ENCODE measurements at regions not wholly inside any gene's neighbourhood (a gene's known extent, or its start where the extent isn't known, plus 50 kb on each side); places are given as distances from the start of the nearest gene placed in this dataset.

GRCh38 chr14:42683707-42684106 lies 1077.0 kb downstream of the LRFN5 start:
- no peak overlapping the region for H4K91ac ChIP-seq (ENCODE audit: low read depth, low read length)
- no peak overlapping the region for H2AFZ ChIP-seq (ENCODE audit: insufficient read depth, low read length, poor library complexity)
- no peak overlapping the region for H3K27ac ChIP-seq (ENCODE audit: low read depth, low read length)
- H3K18ac ChIP-seq (ENCODE audit: low read length): no peak overlapping the region
- H3K9ac ChIP-seq (ENCODE audit: low read length): no peak overlapping the region
- H3K23ac ChIP-seq (ENCODE audit: low read length): no peak overlapping the region
- H3K79me2 ChIP-seq (ENCODE audit: control insufficient read depth, insufficient read depth, low read length, poor library complexity): no peaks in the 10 kb centered on the region
- H3K9me3 ChIP-seq (ENCODE audit: insufficient read depth, low read depth, low read length): no peaks in the 10 kb centered on the region
- H3K4ac ChIP-seq (ENCODE audit: low read depth, low read length): no peak overlapping the region
- H2BK12ac ChIP-seq (ENCODE audit: low read length): no peak overlapping the region
- no peak overlapping the region for H2BK5ac ChIP-seq (ENCODE audit: low read depth, low read length, poor library complexity)
- H2AK5ac ChIP-seq (ENCODE audit: low read length): no peak overlapping the region
- WGBS (ENCODE audit: extremely low coverage, insufficient coverage, insufficient read length): no CpG with 5 or more reads among the region's 2 CpGs
- H3K4me1 ChIP-seq (ENCODE audit: control insufficient read depth in 1 of 2, insufficient read depth in 2 of 2, low read length in 2 of 2): no peaks in the 10 kb centered on the region
- DNase-seq: no peak
- no peak overlapping the region for H4K12ac ChIP-seq (ENCODE audit: low read depth, low read length)
- no peak overlapping the region for H3K14ac ChIP-seq (ENCODE audit: low read length)
- H3K79me1 ChIP-seq (ENCODE audit: low read length): no peaks in the 10 kb centered on the region
- H3K4me3 ChIP-seq (ENCODE audit: low read depth, low read length): no peak overlapping the region
- no peak overlapping the region for H2BK120ac ChIP-seq (ENCODE audit: insufficient read depth, low read length, poor library complexity)
- H3K36me3 ChIP-seq (ENCODE audit: control insufficient read depth in 1 of 2, insufficient read depth in 2 of 2, low read length in 2 of 2): no peaks in the 10 kb centered on the region
- H4K8ac ChIP-seq (ENCODE audit: low read depth, low read length): no peak overlapping the region
- H3K4me2 ChIP-seq (ENCODE audit: low read length): no peak overlapping the region
- H3K27me3 ChIP-seq (ENCODE audit: insufficient read depth, low read length): no peaks in the 10 kb centered on the region

DNA sequence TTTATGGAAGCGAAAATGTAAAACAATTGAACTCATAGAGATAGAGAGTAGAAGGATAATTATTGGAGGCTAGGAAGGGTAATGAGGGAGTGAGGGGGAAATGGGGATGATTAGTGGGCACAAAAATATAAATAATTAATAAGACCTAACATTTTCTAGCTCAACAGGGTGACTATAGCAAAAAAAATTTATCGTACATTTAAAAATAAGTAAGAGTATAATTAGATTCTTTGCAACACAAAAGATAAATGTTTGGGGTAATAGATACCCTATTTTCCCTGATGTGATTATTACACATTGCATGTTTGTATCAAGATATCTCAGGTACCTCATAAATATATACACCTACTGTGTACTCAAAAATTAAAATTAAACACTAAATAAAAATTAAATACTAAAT lies 1070.0 kb downstream of the LRFN5 start:
- no peak overlapping the region for H3K23ac ChIP-seq (ENCODE audit: low read length)
- H3K79me1 ChIP-seq (ENCODE audit: low read length): no peaks in the 10 kb centered on the region
- H2AFZ ChIP-seq (ENCODE audit: insufficient read depth, low read length, poor library complexity): no peak overlapping the region
- H3K4ac ChIP-seq (ENCODE audit: low read depth, low read length): no peak overlapping the region
- no peak overlapping the region for H2BK5ac ChIP-seq (ENCODE audit: low read depth, low read length, poor library complexity)
- H3K9me3 ChIP-seq (ENCODE audit: insufficient read depth, low read depth, low read length): no peaks in the 10 kb centered on the region
- no peaks in the 10 kb centered on the region for H3K4me1 ChIP-seq (ENCODE audit: control insufficient read depth in 1 of 2, insufficient read depth in 2 of 2, low read length in 2 of 2)
- H3K4me3 ChIP-seq (ENCODE audit: low read depth, low read length): no peak overlapping the region
- WGBS (ENCODE audit: extremely low coverage, insufficient coverage, insufficient read length): no CpG with 5 or more reads among the region's 2 CpGs
- no peak overlapping the region for H3K9ac ChIP-seq (ENCODE audit: low read length)
- H3K18ac ChIP-seq (ENCODE audit: low read length): no peak overlapping the region
- H4K12ac ChIP-seq (ENCODE audit: low read depth, low read length): no peak overlapping the region
- no peaks in the 10 kb centered on the region for H3K36me3 ChIP-seq (ENCODE audit: control insufficient read depth in 1 of 2, insufficient read depth in 2 of 2, low read length in 2 of 2)
- no peaks in the 10 kb centered on the region for H3K27me3 ChIP-seq (ENCODE audit: insufficient read depth, low read length)
- no peak overlapping the region for H2BK12ac ChIP-seq (ENCODE audit: low read length)
- no peak overlapping the region for H3K27ac ChIP-seq (ENCODE audit: low read depth, low read length)
- H3K14ac ChIP-seq (ENCODE audit: low read length): no peak overlapping the region
- no peak overlapping the region for H2BK120ac ChIP-seq (ENCODE audit: insufficient read depth, low read length, poor library complexity)
- no peak overlapping the region for H4K8ac ChIP-seq (ENCODE audit: low read depth, low read length)
- H4K91ac ChIP-seq (ENCODE audit: low read depth, low read length): no peak overlapping the region
- no peak overlapping the region for H3K4me2 ChIP-seq (ENCODE audit: low read length)
- H3K79me2 ChIP-seq (ENCODE audit: control insufficient read depth, insufficient read depth, low read length, poor library complexity): no peaks in the 10 kb centered on the region
- DNase-seq: no peak
- H2AK5ac ChIP-seq (ENCODE audit: low read length): no peak overlapping the region

DNA sequence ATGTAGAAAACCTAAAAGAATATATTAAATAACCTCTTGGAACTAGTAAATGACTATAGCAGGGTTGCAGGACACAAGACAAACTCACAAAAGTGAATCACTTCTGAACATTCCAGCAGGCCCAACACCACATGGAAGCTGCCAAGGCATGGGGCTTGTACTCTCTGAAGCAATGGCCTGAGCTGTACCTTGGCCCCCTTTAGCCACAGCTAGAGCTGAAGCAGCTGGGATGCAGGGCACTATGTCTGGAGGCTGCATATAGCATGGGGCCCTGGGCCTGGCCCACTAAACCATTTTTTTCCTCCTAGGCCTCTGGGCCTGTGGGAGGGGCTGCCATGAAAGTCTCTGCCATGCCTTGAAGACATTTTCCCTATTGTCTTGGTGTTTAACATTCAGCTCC lies 1067.3 kb downstream of the LRFN5 start:
- no peak overlapping the region for H3K4ac ChIP-seq (ENCODE audit: low read depth, low read length)
- no peak overlapping the region for H2AFZ ChIP-seq (ENCODE audit: insufficient read depth, low read length, poor library complexity)
- no peak overlapping the region for H4K91ac ChIP-seq (ENCODE audit: low read depth, low read length)
- no peak overlapping the region for H2BK120ac ChIP-seq (ENCODE audit: insufficient read depth, low read length, poor library complexity)
- H3K4me1 ChIP-seq (ENCODE audit: control insufficient read depth in 1 of 2, insufficient read depth in 2 of 2, low read length in 2 of 2): no peaks in the 10 kb centered on the region
- no peak overlapping the region for H3K18ac ChIP-seq (ENCODE audit: low read length)
- no peak overlapping the region for H2BK12ac ChIP-seq (ENCODE audit: low read length)
- no peaks in the 10 kb centered on the region for H3K9me3 ChIP-seq (ENCODE audit: insufficient read depth, low read depth, low read length)
- H3K79me1 ChIP-seq (ENCODE audit: low read length): no peaks in the 10 kb centered on the region
- H2BK5ac ChIP-seq (ENCODE audit: low read depth, low read length, poor library complexity): no peak overlapping the region
- DNase-seq: no peak
- H3K4me2 ChIP-seq (ENCODE audit: low read length): no peak overlapping the region
- no peak overlapping the region for H3K27ac ChIP-seq (ENCODE audit: low read depth, low read length)
- H3K14ac ChIP-seq (ENCODE audit: low read length): no peak overlapping the region
- H3K9ac ChIP-seq (ENCODE audit: low read length): no peak overlapping the region
- no peaks in the 10 kb centered on the region for H3K79me2 ChIP-seq (ENCODE audit: control insufficient read depth, insufficient read depth, low read length, poor library complexity)
- H2AK5ac ChIP-seq (ENCODE audit: low read length): no peak overlapping the region
- no peaks in the 10 kb centered on the region for H3K27me3 ChIP-seq (ENCODE audit: insufficient read depth, low read length)
- H4K12ac ChIP-seq (ENCODE audit: low read depth, low read length): no peak overlapping the region
- no peaks in the 10 kb centered on the region for H3K36me3 ChIP-seq (ENCODE audit: control insufficient read depth in 1 of 2, insufficient read depth in 2 of 2, low read length in 2 of 2)
- H4K8ac ChIP-seq (ENCODE audit: low read depth, low read length): no peak overlapping the region
- H3K23ac ChIP-seq (ENCODE audit: low read length): no peak overlapping the region
- no peak overlapping the region for H3K4me3 ChIP-seq (ENCODE audit: low read depth, low read length)

DNA sequence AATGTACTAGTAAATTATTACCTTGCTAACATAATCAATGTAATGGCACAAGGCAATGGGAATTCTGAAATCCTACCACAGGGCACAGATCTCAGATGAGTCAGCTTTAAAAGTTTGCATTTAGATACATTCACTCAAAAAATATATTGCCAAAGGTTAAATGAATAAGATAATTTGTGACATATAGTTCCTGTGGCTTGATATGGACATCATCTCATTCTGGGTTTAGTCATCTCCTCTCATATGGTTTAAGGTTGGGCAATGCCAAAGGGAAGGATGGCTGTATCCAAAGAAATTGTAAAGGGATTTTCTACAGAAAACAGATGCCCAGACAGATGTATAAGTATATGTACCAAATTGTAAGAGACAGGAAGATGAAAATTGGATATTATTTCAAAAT lies 1065.0 kb downstream of the LRFN5 start:
- H3K14ac ChIP-seq (ENCODE audit: low read length): no peak overlapping the region
- H2BK120ac ChIP-seq (ENCODE audit: insufficient read depth, low read length, poor library complexity): no peak overlapping the region
- no peak overlapping the region for H3K18ac ChIP-seq (ENCODE audit: low read length)
- H2AK5ac ChIP-seq (ENCODE audit: low read length): no peak overlapping the region
- H3K79me2 ChIP-seq (ENCODE audit: control insufficient read depth, insufficient read depth, low read length, poor library complexity): no peaks in the 10 kb centered on the region
- H3K4me1 ChIP-seq (ENCODE audit: control insufficient read depth in 1 of 2, insufficient read depth in 2 of 2, low read length in 2 of 2): no peaks in the 10 kb centered on the region
- no peak overlapping the region for H2BK12ac ChIP-seq (ENCODE audit: low read length)
- H3K36me3 ChIP-seq (ENCODE audit: control insufficient read depth in 1 of 2, insufficient read depth in 2 of 2, low read length in 2 of 2): no peaks in the 10 kb centered on the region
- H3K9me3 ChIP-seq (ENCODE audit: insufficient read depth, low read depth, low read length): no peaks in the 10 kb centered on the region
- no peak overlapping the region for H3K4me3 ChIP-seq (ENCODE audit: low read depth, low read length)
- no peak overlapping the region for H4K12ac ChIP-seq (ENCODE audit: low read depth, low read length)
- H2BK5ac ChIP-seq (ENCODE audit: low read depth, low read length, poor library complexity): no peak overlapping the region
- H3K27ac ChIP-seq (ENCODE audit: low read depth, low read length): no peak overlapping the region
- no peaks in the 10 kb centered on the region for H3K79me1 ChIP-seq (ENCODE audit: low read length)
- no peak overlapping the region for H4K91ac ChIP-seq (ENCODE audit: low read depth, low read length)
- no peak for DNase-seq
- no peak overlapping the region for H4K8ac ChIP-seq (ENCODE audit: low read depth, low read length)
- H3K4ac ChIP-seq (ENCODE audit: low read depth, low read length): no peak overlapping the region
- H3K23ac ChIP-seq (ENCODE audit: low read length): no peak overlapping the region
- no peaks in the 10 kb centered on the region for H3K27me3 ChIP-seq (ENCODE audit: insufficient read depth, low read length)
- H3K9ac ChIP-seq (ENCODE audit: low read length): no peak overlapping the region
- H3K4me2 ChIP-seq (ENCODE audit: low read length): no peak overlapping the region
- no peak overlapping the region for H2AFZ ChIP-seq (ENCODE audit: insufficient read depth, low read length, poor library complexity)

GRCh38 chr14:42665083-42665482 lies 1058.4 kb downstream of the LRFN5 start:
- Histone ChIP-seq H2BK12ac (ENCODE audit: low read length) (no peak overlapping the region), H4K91ac (ENCODE audit: low read depth, low read length) (no peak overlapping the region), H3K18ac (ENCODE audit: low read length) (no peak overlapping the region), H3K4me3 (ENCODE audit: low read depth, low read length) (no peak overlapping the region), H3K14ac (ENCODE audit: low read length) (no peak overlapping the region), H4K12ac (ENCODE audit: low read depth, low read length) (no peak overlapping the region), H3K4me1 (ENCODE audit: control insufficient read depth in 1 of 2, insufficient read depth in 2 of 2, low read length in 2 of 2) (no peaks in the 10 kb centered on the region), H3K36me3 (ENCODE audit: control insufficient read depth in 1 of 2, insufficient read depth in 2 of 2, low read length in 2 of 2) (no peaks in the 10 kb centered on the region), H2BK120ac (ENCODE audit: insufficient read depth, low read length, poor library complexity) (no peak overlapping the region), H2BK5ac (ENCODE audit: low read depth, low read length, poor library complexity) (no peak overlapping the region), H3K23ac (ENCODE audit: low read length) (no peak overlapping the region), H3K4me2 (ENCODE audit: low read length) (no peak overlapping the region), H3K27me3 (ENCODE audit: insufficient read depth, low read length) (no peaks in the 10 kb centered on the region), H3K27ac (ENCODE audit: low read depth, low read length) (no peak overlapping the region), H4K8ac (ENCODE audit: low read depth, low read length) (no peak overlapping the region), H3K79me1 (ENCODE audit: low read length) (no peaks in the 10 kb centered on the region), H2AFZ (ENCODE audit: insufficient read depth, low read length, poor library complexity) (no peak overlapping the region), H3K9me3 (ENCODE audit: insufficient read depth, low read depth, low read length) (no peaks in the 10 kb centered on the region), H3K79me2 (ENCODE audit: control insufficient read depth, insufficient read depth, low read length, poor library complexity) (no peaks in the 10 kb centered on the region), H3K9ac (ENCODE audit: low read length) (no peak overlapping the region), H2AK5ac (ENCODE audit: low read length) (no peak overlapping the region), H3K4ac (ENCODE audit: low read depth, low read length) (no peak overlapping the region)
- no peak for DNase-seq
